ENCODE measurements at regions not wholly inside any gene's neighbourhood (a gene's known extent, or its start where the extent isn't known, plus 50 kb on each side); places are given as distances from the start of the nearest gene placed in this dataset.

DNA sequence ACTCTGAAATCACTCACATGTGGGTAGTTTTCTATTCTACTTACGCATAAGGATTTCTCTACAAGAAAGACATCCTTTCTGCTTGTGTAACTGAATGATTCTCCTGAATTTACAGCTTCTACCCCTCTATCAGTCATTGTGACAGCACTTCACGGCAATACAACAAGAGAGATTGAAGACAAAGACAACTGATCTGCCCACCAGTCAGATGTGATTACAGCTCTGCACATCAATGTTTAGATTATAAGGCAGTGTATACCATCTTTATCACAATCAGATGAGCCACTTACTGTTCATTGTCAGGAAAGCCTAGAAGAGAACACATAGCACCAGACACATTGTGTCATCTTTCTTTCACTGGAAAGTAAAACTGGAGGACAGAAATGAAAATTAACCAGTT is 324.4 kb downstream of the CENPC start (continued):
- TF ChIP-seq, protein P1, sequence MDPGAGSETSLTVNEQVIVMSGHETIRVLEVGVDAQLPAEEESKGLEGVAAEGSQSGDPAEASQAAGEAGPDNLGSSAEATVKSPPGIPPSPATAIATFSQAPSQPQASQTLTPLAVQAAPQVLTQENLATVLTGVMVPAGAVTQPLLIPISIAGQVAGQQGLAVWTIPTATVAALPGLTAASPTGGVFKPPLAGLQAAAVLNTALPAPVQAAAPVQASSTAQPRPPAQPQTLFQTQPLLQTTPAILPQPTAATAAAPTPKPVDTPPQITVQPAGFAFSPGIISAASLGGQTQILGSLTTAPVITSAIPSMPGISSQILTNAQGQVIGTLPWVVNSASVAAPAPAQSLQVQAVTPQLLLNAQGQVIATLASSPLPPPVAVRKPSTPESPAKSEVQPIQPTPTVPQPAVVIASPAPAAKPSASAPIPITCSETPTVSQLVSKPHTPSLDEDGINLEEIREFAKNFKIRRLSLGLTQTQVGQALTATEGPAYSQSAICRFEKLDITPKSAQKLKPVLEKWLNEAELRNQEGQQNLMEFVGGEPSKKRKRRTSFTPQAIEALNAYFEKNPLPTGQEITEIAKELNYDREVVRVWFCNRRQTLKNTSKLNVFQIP (CRISPR knock-in tag; IDR thresholded peaks at IDR 0.05; ENCODE audit: borderline replicate concordance, low read depth) = no peak
- TF ChIP-seq ZNF565 (CRISPR knock-in tag; conservative IDR thresholded peaks at IDR 0.05; ENCODE audit: low read depth) = no peak

DNA sequence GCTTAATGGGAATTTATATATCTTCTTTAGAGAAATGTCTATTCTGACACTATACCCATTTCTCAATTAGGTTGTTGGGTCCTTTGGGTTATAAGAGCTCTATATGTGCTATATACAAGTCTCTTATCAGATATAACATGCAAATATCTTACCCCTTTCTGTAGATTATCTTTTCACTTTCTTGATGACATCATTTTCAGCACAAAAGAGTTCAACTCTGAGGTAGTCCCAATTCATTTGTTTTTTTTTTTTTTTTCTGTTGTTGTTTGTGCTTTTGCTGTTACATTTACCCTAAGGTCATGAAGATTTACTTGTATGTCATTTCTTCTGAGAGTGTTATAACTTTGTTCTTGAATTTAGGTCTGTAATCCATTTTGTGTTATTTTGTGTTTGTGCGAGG is 326.4 kb downstream of the CENPC start:
- no peak for ATAC-seq

DNA sequence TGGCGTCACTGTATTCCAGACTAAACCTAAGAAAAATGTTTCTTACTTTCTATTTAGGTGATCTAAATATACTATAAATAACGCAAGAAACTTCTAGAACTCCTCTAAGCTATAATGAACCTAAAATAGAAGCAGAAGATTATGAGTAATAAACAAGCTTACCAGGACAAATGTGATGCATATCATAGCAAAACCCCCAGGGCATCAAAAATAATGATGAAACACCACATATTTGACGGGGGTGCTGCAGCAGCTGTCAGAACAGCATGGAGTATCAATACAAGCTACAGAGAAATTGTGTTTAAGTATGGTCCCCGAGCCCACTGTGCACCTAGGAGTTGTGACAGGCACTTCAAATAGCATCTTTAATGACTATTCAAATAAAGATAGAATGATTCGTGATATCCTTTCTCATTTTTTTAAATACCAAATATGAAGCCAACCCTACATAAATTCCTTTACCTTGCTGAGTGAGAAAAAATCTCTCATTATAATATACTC is 337.3 kb downstream of the CENPC start:
- no peak for ATAC-seq
- TF ChIP-seq, protein P2, sequence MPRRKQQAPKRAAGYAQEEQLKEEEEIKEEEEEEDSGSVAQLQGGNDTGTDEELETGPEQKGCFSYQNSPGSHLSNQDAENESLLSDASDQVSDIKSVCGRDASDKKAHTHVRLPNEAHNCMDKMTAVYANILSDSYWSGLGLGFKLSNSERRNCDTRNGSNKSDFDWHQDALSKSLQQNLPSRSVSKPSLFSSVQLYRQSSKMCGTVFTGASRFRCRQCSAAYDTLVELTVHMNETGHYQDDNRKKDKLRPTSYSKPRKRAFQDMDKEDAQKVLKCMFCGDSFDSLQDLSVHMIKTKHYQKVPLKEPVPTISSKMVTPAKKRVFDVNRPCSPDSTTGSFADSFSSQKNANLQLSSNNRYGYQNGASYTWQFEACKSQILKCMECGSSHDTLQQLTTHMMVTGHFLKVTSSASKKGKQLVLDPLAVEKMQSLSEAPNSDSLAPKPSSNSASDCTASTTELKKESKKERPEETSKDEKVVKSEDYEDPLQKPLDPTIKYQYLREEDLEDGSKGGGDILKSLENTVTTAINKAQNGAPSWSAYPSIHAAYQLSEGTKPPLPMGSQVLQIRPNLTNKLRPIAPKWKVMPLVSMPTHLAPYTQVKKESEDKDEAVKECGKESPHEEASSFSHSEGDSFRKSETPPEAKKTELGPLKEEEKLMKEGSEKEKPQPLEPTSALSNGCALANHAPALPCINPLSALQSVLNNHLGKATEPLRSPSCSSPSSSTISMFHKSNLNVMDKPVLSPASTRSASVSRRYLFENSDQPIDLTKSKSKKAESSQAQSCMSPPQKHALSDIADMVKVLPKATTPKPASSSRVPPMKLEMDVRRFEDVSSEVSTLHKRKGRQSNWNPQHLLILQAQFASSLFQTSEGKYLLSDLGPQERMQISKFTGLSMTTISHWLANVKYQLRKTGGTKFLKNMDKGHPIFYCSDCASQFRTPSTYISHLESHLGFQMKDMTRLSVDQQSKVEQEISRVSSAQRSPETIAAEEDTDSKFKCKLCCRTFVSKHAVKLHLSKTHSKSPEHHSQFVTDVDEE (CRISPR knock-in tag; IDR thresholded peaks at IDR 0.05) = no peak
- TF ChIP-seq ZC3H10 (CRISPR knock-in tag; IDR thresholded peaks at IDR 0.05) (no peak), GLIS3 (CRISPR knock-in tag; IDR thresholded peaks at IDR 0.05) (no peak), OSR1 (CRISPR knock-in tag; IDR thresholded peaks at IDR 0.05) (no peak), ZFP3 (CRISPR knock-in tag; IDR thresholded peaks at IDR 0.05) (no peak), TOX (CRISPR knock-in tag; IDR thresholded peaks at IDR 0.05; ENCODE audit: borderline replicate concordance) (no peak), ZNF70 (CRISPR knock-in tag; IDR thresholded peaks at IDR 0.05) (no peak), ESRRG (CRISPR knock-in tag; IDR thresholded peaks at IDR 0.05) (no peak)
- TF ChIP-seq, protein P3, sequence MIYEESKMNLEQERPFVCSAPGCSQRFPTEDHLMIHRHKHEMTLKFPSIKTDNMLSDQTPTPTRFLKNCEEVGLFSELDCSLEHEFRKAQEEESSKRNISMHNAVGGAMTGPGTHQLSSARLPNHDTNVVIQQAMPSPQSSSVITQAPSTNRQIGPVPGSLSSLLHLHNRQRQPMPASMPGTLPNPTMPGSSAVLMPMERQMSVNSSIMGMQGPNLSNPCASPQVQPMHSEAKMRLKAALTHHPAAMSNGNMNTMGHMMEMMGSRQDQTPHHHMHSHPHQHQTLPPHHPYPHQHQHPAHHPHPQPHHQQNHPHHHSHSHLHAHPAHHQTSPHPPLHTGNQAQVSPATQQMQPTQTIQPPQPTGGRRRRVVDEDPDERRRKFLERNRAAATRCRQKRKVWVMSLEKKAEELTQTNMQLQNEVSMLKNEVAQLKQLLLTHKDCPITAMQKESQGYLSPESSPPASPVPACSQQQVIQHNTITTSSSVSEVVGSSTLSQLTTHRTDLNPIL (CRISPR knock-in tag; IDR thresholded peaks at IDR 0.05; ENCODE audit: low read depth) = no peak
- TF ChIP-seq, protein P1 (CRISPR knock-in tag; IDR thresholded peaks at IDR 0.05; ENCODE audit: borderline replicate concordance, low read depth) = no peak

More for the DNA sequence above, 326.4 kb downstream of the CENPC start:
- TF ChIP-seq OSR1 (CRISPR knock-in tag; IDR thresholded peaks at IDR 0.05) (no peak), ESRRG (CRISPR knock-in tag; IDR thresholded peaks at IDR 0.05) (no peak), SNAI2 (CRISPR knock-in tag; IDR thresholded peaks at IDR 0.05) (no peak), ZFP30 (CRISPR knock-in tag; IDR thresholded peaks at IDR 0.05) (no peak)
- TF ChIP-seq, protein P2 (CRISPR knock-in tag; IDR thresholded peaks at IDR 0.05) = no peak
- TF ChIP-seq, protein P1 (CRISPR knock-in tag; IDR thresholded peaks at IDR 0.05; ENCODE audit: borderline replicate concordance, low read depth) = no peak

DNA sequence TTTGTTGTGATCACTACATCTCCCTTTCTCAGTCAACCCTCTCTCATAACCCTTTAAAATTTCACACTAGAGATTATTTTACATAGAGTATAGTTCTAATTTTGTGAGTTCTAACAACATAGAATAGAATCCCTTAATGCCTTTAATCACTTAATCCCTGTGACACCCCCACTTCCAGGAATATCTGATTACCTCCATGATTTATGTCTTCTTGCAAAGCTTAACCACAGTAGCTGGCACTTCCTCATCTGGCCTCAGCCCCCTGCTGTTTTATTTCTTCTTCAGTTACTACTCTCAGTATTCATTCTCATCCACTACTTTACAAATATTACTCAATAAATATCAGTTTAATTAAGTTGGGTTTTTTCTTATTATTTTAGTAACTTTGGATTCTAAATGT is 340.9 kb downstream of the CENPC start:
- TF ChIP-seq ISL1 (CRISPR knock-in tag; IDR thresholded peaks at IDR 0.05) (no peak), ZNF70 (CRISPR knock-in tag; IDR thresholded peaks at IDR 0.05) (no peak), PPARA (CRISPR knock-in tag; IDR thresholded peaks at IDR 0.05; ENCODE audit: borderline replicate concordance) (no peak), SNAI2 (CRISPR knock-in tag; IDR thresholded peaks at IDR 0.05) (no peak), BACH2 (CRISPR knock-in tag; IDR thresholded peaks at IDR 0.05; ENCODE audit: borderline replicate concordance) (no peak), ZC3H10 (CRISPR knock-in tag; IDR thresholded peaks at IDR 0.05) (no peak), ARNTL (CRISPR knock-in tag; IDR thresholded peaks at IDR 0.05; ENCODE audit: borderline replicate concordance, low read depth) (no peak), TOX (CRISPR knock-in tag; IDR thresholded peaks at IDR 0.05; ENCODE audit: borderline replicate concordance) (no peak), GLIS3 (CRISPR knock-in tag; IDR thresholded peaks at IDR 0.05) (no peak)
- TF ChIP-seq, protein P1 (CRISPR knock-in tag; IDR thresholded peaks at IDR 0.05; ENCODE audit: borderline replicate concordance, low read depth) = no peak
- TF ChIP-seq, protein P4, sequence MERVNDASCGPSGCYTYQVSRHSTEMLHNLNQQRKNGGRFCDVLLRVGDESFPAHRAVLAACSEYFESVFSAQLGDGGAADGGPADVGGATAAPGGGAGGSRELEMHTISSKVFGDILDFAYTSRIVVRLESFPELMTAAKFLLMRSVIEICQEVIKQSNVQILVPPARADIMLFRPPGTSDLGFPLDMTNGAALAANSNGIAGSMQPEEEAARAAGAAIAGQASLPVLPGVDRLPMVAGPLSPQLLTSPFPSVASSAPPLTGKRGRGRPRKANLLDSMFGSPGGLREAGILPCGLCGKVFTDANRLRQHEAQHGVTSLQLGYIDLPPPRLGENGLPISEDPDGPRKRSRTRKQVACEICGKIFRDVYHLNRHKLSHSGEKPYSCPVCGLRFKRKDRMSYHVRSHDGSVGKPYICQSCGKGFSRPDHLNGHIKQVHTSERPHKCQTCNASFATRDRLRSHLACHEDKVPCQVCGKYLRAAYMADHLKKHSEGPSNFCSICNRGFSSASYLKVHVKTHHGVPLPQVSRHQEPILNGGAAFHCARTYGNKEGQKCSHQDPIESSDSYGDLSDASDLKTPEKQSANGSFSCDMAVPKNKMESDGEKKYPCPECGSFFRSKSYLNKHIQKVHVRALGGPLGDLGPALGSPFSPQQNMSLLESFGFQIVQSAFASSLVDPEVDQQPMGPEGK (CRISPR knock-in tag; IDR thresholded peaks at IDR 0.05; ENCODE audit: borderline replicate concordance) = no peak
- no peak for ATAC-seq
